ENCODE measurements at regions not wholly inside any gene's neighbourhood (a gene's known extent, or its start where the extent isn't known, plus 50 kb on each side); places are given as distances from the start of the nearest gene placed in this dataset.

GRCh38 chr7:41232086-41232485 lies 470.8 kb downstream of the INHBA start:
- H3K27ac ChIP-seq (ENCODE audit: low read length in 2 of 2) = no peak overlapping the region
- H3K4me1 Mint-ChIP-seq = no peaks in the 10 kb centered on the region
- 94% methylated on average over 2 of the region's 2 CpGs for WGBS (ENCODE audit: insufficient coverage)
- TF ChIP-seq EZH2 (IDR thresholded peaks at IDR 0.05; ENCODE audit: borderline replicate concordance, insufficient read depth, low read depth, low read length, poor library complexity, severe bottlenecking) (no peak), CTCF (IDR thresholded peaks at IDR 0.05) (no peak)
- intact Hi-C loops (cut with micrococcal nuclease) = no loop called here
- POLR2A ChIA-PET = no interaction called here
- no peak overlapping the region for H3K4me3 Mint-ChIP-seq
- no peaks in the 10 kb centered on the region for H3K4me1 ChIP-seq (ENCODE audit: control insufficient read depth in 2 of 2, insufficient read depth in 2 of 2, low read length in 2 of 2)
- no peak overlapping the region for H3K4me3 ChIP-seq (ENCODE audit: control extremely low read depth in 1 of 5, extremely low read depth in 1 of 5, insufficient read depth in 1 of 5, low read depth in 2 of 5, low read length in 4 of 5)
- peaks cover 0 to 12% (median 0%) of the 10 kb centered on the region in 3 donors for H3K9me3 ChIP-seq (ENCODE audit: control extremely low read depth in 1 of 3, control insufficient read depth in 2 of 3, insufficient read depth in 1 of 3, low read length in 2 of 3)
- no peaks in the 10 kb centered on the region for H3K27me3 ChIP-seq (replicated peaks in 1 of 4; ENCODE audit: control extremely low read depth in 1 of 4, control insufficient read depth in 3 of 4, insufficient read depth in 4 of 4, low read length in 3 of 4)
- DNase-seq = no peak
- H4K20me1 ChIP-seq (ENCODE audit: control insufficient read depth, insufficient read depth, low read length, poor library complexity, severe bottlenecking) = no peaks in the 10 kb centered on the region
- no peak overlapping the region for H2AFZ ChIP-seq (ENCODE audit: insufficient read depth, low read depth, low read length, poor library complexity, severe bottlenecking)
- no peaks in the 10 kb centered on the region for H3K79me2 ChIP-seq (ENCODE audit: control insufficient read depth, insufficient read depth, low read length)
- H3K27me3 Mint-ChIP-seq = no peaks in the 10 kb centered on the region
- H3K36me3 ChIP-seq (replicated peaks in 1 of 2; ENCODE audit: control extremely low read depth in 1 of 2, control insufficient read depth in 1 of 2, extremely low read depth in 1 of 2, insufficient read depth in 2 of 2, low read length in 1 of 2) = no peaks in the 10 kb centered on the region
- H3K4me2 ChIP-seq (replicated peaks; ENCODE audit: low read depth, low read length, poor library complexity, severe bottlenecking) = no peak overlapping the region
- H3K9me3 Mint-ChIP-seq (ENCODE audit: insufficient read depth) = peaks cover 11% of the 10 kb centered on the region
- H3K9ac ChIP-seq (ENCODE audit: low read length) = no peak overlapping the region
- CTCF ChIA-PET = no interaction called here
- no peak overlapping the region for H3K27ac Mint-ChIP-seq
- ATAC-seq (ENCODE audit: low read depth) = no peak

GRCh38 chr7:41224063-41224763 lies 478.7 kb downstream of the INHBA start:
- Mint-ChIP-seq H3K27ac (no peak overlapping the region), H3K4me3 (no peak overlapping the region), H3K4me1 (no peaks in the 10 kb centered on the region), H3K9me3 (ENCODE audit: insufficient read depth) (peaks cover 2% of the 10 kb centered on the region), H3K27me3 (peaks cover 11% of the 10 kb centered on the region)
- Histone ChIP-seq H3K36me3 (replicated peaks in 1 of 2; ENCODE audit: control extremely low read depth in 1 of 2, control insufficient read depth in 1 of 2, extremely low read depth in 1 of 2, insufficient read depth in 2 of 2, low read length in 1 of 2) (no peaks in the 10 kb centered on the region), H3K9ac (ENCODE audit: low read length) (no peak overlapping the region), H3K79me2 (ENCODE audit: control insufficient read depth, insufficient read depth, low read length) (no peaks in the 10 kb centered on the region), H3K27ac (ENCODE audit: low read length in 2 of 2) (no peak overlapping the region), H3K9me3 (ENCODE audit: control extremely low read depth in 1 of 3, control insufficient read depth in 2 of 3, insufficient read depth in 1 of 3, low read length in 2 of 3) (no peaks in the 10 kb centered on the region), H2AFZ (ENCODE audit: insufficient read depth, low read depth, low read length, poor library complexity, severe bottlenecking) (no peak overlapping the region), H3K27me3 (replicated peaks in 1 of 4; ENCODE audit: control extremely low read depth in 1 of 4, control insufficient read depth in 3 of 4, insufficient read depth in 4 of 4, low read length in 3 of 4) (peaks cover 0 to under 1% (median 0%) of the 10 kb centered on the region in 4 experiments), H4K20me1 (ENCODE audit: control insufficient read depth, insufficient read depth, low read length, poor library complexity, severe bottlenecking) (no peaks in the 10 kb centered on the region), H3K4me2 (replicated peaks; ENCODE audit: low read depth, low read length, poor library complexity, severe bottlenecking) (no peak overlapping the region), H3K4me1 (ENCODE audit: control insufficient read depth in 2 of 2, insufficient read depth in 2 of 2, low read length in 2 of 2) (no peaks in the 10 kb centered on the region), H3K4me3 (ENCODE audit: control extremely low read depth in 1 of 5, extremely low read depth in 1 of 5, insufficient read depth in 1 of 5, low read depth in 2 of 5, low read length in 4 of 5) (no peak overlapping the region)
- ChIA-PET POLR2A (no interaction called here), CTCF (no interaction called here)
- ATAC-seq (ENCODE audit: low read depth) (no peak), DNase-seq (no peak)
- no peak for TF ChIP-seq EZH2 (IDR thresholded peaks at IDR 0.05; ENCODE audit: borderline replicate concordance, insufficient read depth, low read depth, low read length, poor library complexity, severe bottlenecking)
- TF ChIP-seq CTCF (IDR thresholded peaks at IDR 0.05) = no peak
- 95% methylated on average over 3 of the region's 6 CpGs for WGBS (ENCODE audit: insufficient coverage)
- intact Hi-C loops (cut with micrococcal nuclease) = no loop called here
